Smooth muscle cell (in vitro differentiated cells): ENCODE measurements at regions not wholly inside any gene's neighbourhood (a gene's known extent, or its start where the extent isn't known, plus 50 kb on each side); places are given as distances from the start of the nearest gene placed in this dataset.

Source experiments
- DNase-seq: peaks from one replicate; lab custom pipeline; 2025; ENCODE audit not compliant: unreplicated experiment; lab: John Stamatoyannopoulos, UW
- H2AFZ ChIP-seq: fragments of 200-600 bp; sonication (generic); 2 replicates; pipeline ENCODE4 v1.6.0; 2016; ENCODE audit warnings: antibody characterized with exemption, low read depth, mild to moderate bottlenecking
- H3F3A ChIP-seq: fragments of 200-600 bp; sonication (generic); 2 replicates; pipeline ENCODE4 v1.6.0; 2017; ENCODE audit warnings: antibody characterized with exemption, low read depth
- H3K27ac ChIP-seq: fragments of 200-600 bp; sonication (generic); 2 replicates; pipeline ENCODE4 v1.5.1; 2016; ENCODE audit warnings: low read depth, mild to moderate bottlenecking
- H3K27me3 ChIP-seq: fragments of 200-600 bp; sonication (generic); 2 replicates; pipeline ENCODE4 v1.6.1; 2016; ENCODE audit warnings: low read depth, mild to moderate bottlenecking
- H3K36me3 ChIP-seq: fragments of 200-600 bp; sonication (generic); 2 replicates; pipeline ENCODE4 v1.5.1; 2016; ENCODE audit warnings: low read depth
- H3K4me1 ChIP-seq: fragments of 200-600 bp; sonication (generic); 2 replicates; pipeline ENCODE4 v1.5.1; 2016; ENCODE audit warnings: low read depth
- H3K4me2 ChIP-seq: fragments of 200-600 bp; sonication (generic); 2 replicates; pipeline ENCODE4 v1.6.0; 2016; ENCODE audit warnings: mild to moderate bottlenecking
- H3K4me3 ChIP-seq: fragments of 200-600 bp; sonication (generic); 2 replicates; pipeline ENCODE4 v1.5.1; 2016; ENCODE audit warnings: mild to moderate bottlenecking
- H3K79me2 ChIP-seq: fragments of 200-600 bp; sonication (generic); 2 replicates; pipeline ENCODE4 v1.6.0; 2016; ENCODE audit warnings: low read depth, mild to moderate bottlenecking
- H3K9ac ChIP-seq: fragments of 200-600 bp; sonication (generic); 2 replicates; pipeline ENCODE4 v1.6.0; 2016; ENCODE audit warnings: low read depth
- H3K9me3 ChIP-seq: fragments of 200-600 bp; sonication (generic); replicated peaks from 2 replicates; pipeline ENCODE4 v1.5.1; 2016; ENCODE audit warnings: low read depth
- H4K20me1 ChIP-seq: fragments of 200-600 bp; sonication (generic); 2 replicates; pipeline ENCODE4 v1.6.0; 2016; ENCODE audit warnings: low read depth
- WGBS: methylation state at CpG from one replicate; pipeline ENCODE4 v1.1.7; 2016; ENCODE audit warnings: low lambda C conversion rate; 5-methylcytosine and 5-hydroxymethylcytosine counted together
- TF ChIP-seq, protein P1 (sequence below): fragments of 200-600 bp; sonication (generic); IDR thresholded peaks from 2 replicates; pipeline ENCODE4 v1.5.1; 2017; ENCODE audit warnings: borderline replicate concordance, mild to moderate bottlenecking, antibody characterized with exemption; ENCODE audit not compliant: insufficient read depth, poor library complexity, severe bottlenecking

- 89% methylated on average over 7 of the region's 7 CpGs for WGBS
- Histone ChIP-seq H4K20me1 (no peaks in the 10 kb centered on the region), H3K4me2 (no peak overlapping the region), H3K79me2 (no peaks in the 10 kb centered on the region), H3K36me3 (no peaks in the 10 kb centered on the region), H3K27ac (no peak overlapping the region), H3K9ac (no peak overlapping the region), H3F3A (no peaks in the 10 kb centered on the region), H3K9me3 (no peaks in the 10 kb centered on the region), H3K4me3 (no peak overlapping the region), H3K4me1 (no peaks in the 10 kb centered on the region), H2AFZ (no peak overlapping the region), H3K27me3 (no peaks in the 10 kb centered on the region)
- TF ChIP-seq, protein P1, sequence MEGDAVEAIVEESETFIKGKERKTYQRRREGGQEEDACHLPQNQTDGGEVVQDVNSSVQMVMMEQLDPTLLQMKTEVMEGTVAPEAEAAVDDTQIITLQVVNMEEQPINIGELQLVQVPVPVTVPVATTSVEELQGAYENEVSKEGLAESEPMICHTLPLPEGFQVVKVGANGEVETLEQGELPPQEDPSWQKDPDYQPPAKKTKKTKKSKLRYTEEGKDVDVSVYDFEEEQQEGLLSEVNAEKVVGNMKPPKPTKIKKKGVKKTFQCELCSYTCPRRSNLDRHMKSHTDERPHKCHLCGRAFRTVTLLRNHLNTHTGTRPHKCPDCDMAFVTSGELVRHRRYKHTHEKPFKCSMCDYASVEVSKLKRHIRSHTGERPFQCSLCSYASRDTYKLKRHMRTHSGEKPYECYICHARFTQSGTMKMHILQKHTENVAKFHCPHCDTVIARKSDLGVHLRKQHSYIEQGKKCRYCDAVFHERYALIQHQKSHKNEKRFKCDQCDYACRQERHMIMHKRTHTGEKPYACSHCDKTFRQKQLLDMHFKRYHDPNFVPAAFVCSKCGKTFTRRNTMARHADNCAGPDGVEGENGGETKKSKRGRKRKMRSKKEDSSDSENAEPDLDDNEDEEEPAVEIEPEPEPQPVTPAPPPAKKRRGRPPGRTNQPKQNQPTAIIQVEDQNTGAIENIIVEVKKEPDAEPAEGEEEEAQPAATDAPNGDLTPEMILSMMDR = no peak
- no peak for DNase-seq
These were observed 217.5 kb downstream of the MATN1 start for GRCh38 chr1:30505853-30506252.

- H3K36me3 ChIP-seq = no peaks in the 10 kb centered on the region
- no peak overlapping the region for H3K4me2 ChIP-seq
- 74% methylated on average over 6 of the region's 6 CpGs for WGBS
- DNase-seq = no peak
- H3K79me2 ChIP-seq = no peaks in the 10 kb centered on the region
- H3K4me3 ChIP-seq = no peak overlapping the region
- no peak overlapping the region for H2AFZ ChIP-seq
- TF ChIP-seq, protein P1 = no peak
- no peaks in the 10 kb centered on the region for H3K9me3 ChIP-seq
- no peaks in the 10 kb centered on the region for H4K20me1 ChIP-seq
- no peak overlapping the region for H3K9ac ChIP-seq
- H3K27me3 ChIP-seq = no peaks in the 10 kb centered on the region
- no peaks in the 10 kb centered on the region for H3K4me1 ChIP-seq
- H3F3A ChIP-seq = no peaks in the 10 kb centered on the region
- H3K27ac ChIP-seq = no peak overlapping the region
These were observed 230.9 kb downstream of the MATN1 start for GRCh38 chr1:30492451-30492850.

DNA sequence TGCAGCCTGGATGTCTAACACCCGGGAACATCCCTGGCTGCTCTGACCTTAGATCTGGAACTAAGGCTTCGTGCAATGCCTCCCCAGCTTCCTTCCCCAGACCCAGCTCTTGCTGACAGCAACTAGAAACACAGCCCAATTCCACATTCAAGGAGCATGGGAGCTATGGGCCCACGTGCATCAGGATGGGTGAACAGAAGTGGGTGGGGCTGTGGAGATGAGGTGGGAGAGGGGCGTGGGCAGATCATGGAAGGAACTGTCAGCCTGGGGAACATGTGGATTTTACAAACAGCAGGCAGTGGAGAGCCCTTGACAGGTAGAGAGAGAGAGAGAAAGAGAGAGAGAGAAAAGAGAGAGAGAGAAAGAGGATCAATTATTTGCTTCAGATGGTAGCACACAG is 231.6 kb downstream of the MATN1 start:
- Histone ChIP-seq H3K4me2 (no peak overlapping the region), H3K79me2 (no peaks in the 10 kb centered on the region), H3K27me3 (no peaks in the 10 kb centered on the region), H3K9ac (no peak overlapping the region), H4K20me1 (no peaks in the 10 kb centered on the region), H3K36me3 (no peaks in the 10 kb centered on the region), H3K4me3 (no peak overlapping the region), H3K9me3 (no peaks in the 10 kb centered on the region), H2AFZ (no peak overlapping the region), H3F3A (no peaks in the 10 kb centered on the region), H3K27ac (no peak overlapping the region), H3K4me1 (no peaks in the 10 kb centered on the region)
- 77% methylated on average over 4 of the region's 4 CpGs for WGBS
- no peak for DNase-seq
- TF ChIP-seq, protein P1 = no peak

DNA sequence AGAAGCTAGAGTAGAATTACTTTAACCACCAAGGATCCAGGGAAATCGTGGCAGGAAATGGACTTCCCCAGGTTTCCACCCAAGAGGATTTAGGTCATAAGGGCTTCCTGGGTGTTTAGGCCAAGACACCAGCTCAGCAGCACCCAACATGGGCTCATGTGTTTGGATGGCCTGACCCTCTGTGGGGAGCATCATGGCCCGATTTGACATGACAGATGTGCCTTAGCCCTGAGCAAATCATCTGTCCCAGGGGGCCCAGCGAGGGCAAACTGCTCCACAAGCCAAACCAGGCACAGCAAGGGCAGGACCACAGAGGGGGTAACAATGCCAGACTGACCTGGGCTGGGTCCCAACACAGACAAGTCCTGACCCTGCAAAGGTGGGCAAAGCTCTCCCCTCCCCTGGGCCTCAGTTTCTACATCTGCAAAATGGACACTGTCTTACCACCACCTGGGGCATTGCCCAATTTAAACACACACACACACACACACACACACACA is 232.8 kb downstream of the MATN1 start:
- Histone ChIP-seq H3K27ac (no peak overlapping the region), H3K4me1 (no peaks in the 10 kb centered on the region), H3K4me3 (no peak overlapping the region), H3K9me3 (no peaks in the 10 kb centered on the region), H2AFZ (no peak overlapping the region), H3K9ac (no peak overlapping the region), H3K79me2 (no peaks in the 10 kb centered on the region), H3F3A (no peaks in the 10 kb centered on the region), H3K36me3 (no peaks in the 10 kb centered on the region), H3K4me2 (no peak overlapping the region), H3K27me3 (no peaks in the 10 kb centered on the region), H4K20me1 (no peaks in the 10 kb centered on the region)
- TF ChIP-seq, protein P1 = no peak
- whole genome bisulfite sequencing = 82% methylated on average over 3 of the region's 3 CpGs
- DNase-seq = no peak
